Natural killer cell treated with Interleukin-12 subunit alpha and Interleukin-12 subunit beta and Interleukin-15 and Interleukin-18, amount 100 ng/mL, for 72 hours (primary cell): ENCODE measurements at regions not wholly inside any gene's neighbourhood (a gene's known extent, or its start where the extent isn't known, plus 50 kb on each side); places are given as distances from the start of the nearest gene placed in this dataset.

Experiments
- ATAC-seq, 2 donors: fragments of 150-1000 bp; cut with Tn5 transposase in 1 of 2; sonication (Bioruptor Pico), chemical (Tn5 transposase) in 1 of 2; 2 replicates each; pipeline ENCODE4 v1.10.0; 2021
- DNase-seq: peaks from one replicate; pipeline ENCODE4 v3.0.0; 2022; ENCODE audit warnings: low spot score
- H3K27ac Mint-ChIP-seq, 2 donors: 1 replicate in 1 of 2; 2 replicates in 1 of 2; pipeline ENCODE4 v1.8.0; 2022; ENCODE audit warnings: mixed read lengths in 2 of 2, mild to moderate bottlenecking in 1 of 2, moderate library complexity in 1 of 2
- H3K27me3 Mint-ChIP-seq, 2 donors: 1 replicate in 1 of 2; 2 replicates in 1 of 2; pipeline ENCODE4 v1.8.0; 2022; ENCODE audit warnings: mixed read lengths in 2 of 2
- H3K36me3 Mint-ChIP-seq: one replicate; pipeline ENCODE4 v1.8.0; 2022; ENCODE audit warnings: mixed read lengths
- H3K4me1 Mint-ChIP-seq, 2 donors: 1 replicate in 1 of 2; 2 replicates in 1 of 2; pipeline ENCODE4 v1.8.0; 2022; ENCODE audit warnings: low read depth in 2 of 2, mixed read lengths in 2 of 2, mild to moderate bottlenecking in 1 of 2
- H3K4me3 Mint-ChIP-seq: one replicate; pipeline ENCODE4 v1.8.0; 2022; ENCODE audit warnings: mixed read lengths
- H3K9me3 Mint-ChIP-seq: 2 replicates; pipeline ENCODE4 v1.8.0; 2022; ENCODE audit warnings: mixed read lengths

DNA sequence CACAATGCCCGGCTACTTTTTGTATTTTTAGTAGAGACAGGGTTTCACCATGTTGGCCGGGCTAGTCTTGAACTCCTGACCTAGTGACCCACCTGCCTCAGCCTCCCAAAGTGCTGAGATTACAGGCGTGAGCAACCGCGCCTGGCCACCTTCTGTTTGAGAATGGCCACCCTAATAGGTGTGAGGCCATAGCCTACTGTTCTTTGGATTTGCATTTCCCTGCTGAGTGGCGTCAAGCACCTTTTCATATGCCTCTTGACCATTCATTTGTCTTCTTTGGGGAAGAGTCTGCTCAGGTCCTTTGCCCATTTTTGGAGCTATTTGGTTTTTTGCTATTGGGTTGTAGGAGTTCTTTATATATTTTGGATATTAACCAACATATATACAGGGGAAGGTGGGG is 276.7 kb downstream of the PARN start:
- no peak overlapping the region for H3K27ac Mint-ChIP-seq
- peaks cover 6 to 8% of the 10 kb centered on the region in 2 donors for H3K4me1 Mint-ChIP-seq
- no peak overlapping the region for H3K4me3 Mint-ChIP-seq
- ATAC-seq (no peak), DNase-seq (no peak)
- H3K9me3 Mint-ChIP-seq, result no peaks in the 10 kb centered on the region
- H3K36me3 Mint-ChIP-seq, result no peaks in the 10 kb centered on the region
- H3K27me3 Mint-ChIP-seq, result peaks cover 0 to 6% of the 10 kb centered on the region in 2 donors

DNA sequence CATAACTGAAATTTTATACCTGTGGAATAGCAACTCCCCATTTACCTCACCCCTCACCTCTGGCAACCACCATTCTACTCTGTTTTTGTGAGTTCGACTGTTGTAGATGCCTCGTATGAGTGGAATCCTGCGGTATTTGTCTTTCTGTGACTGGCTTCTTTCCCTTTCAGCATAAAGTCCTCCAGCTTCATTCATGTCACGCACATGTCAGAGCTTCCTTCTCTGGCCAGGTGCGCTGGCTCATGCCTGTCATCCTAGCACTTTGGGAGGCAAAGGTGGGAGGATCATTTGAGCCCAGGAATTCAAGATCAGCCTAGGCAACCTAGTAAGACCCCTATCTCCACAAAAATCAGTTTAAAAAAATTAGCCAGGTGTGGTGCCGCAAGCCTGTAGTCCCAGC is 278.4 kb downstream of the PARN start:
- no peak overlapping the region for H3K27ac Mint-ChIP-seq
- no peak for DNase-seq
- H3K36me3 Mint-ChIP-seq, result no peaks in the 10 kb centered on the region
- H3K9me3 Mint-ChIP-seq, result no peaks in the 10 kb centered on the region
- no peak for ATAC-seq
- H3K27me3 Mint-ChIP-seq, result peaks cover 0 to 6% of the 10 kb centered on the region in 2 donors
- H3K4me1 Mint-ChIP-seq, result peaks cover 6 to 8% of the 10 kb centered on the region in 2 donors
- no peak overlapping the region for H3K4me3 Mint-ChIP-seq

DNA sequence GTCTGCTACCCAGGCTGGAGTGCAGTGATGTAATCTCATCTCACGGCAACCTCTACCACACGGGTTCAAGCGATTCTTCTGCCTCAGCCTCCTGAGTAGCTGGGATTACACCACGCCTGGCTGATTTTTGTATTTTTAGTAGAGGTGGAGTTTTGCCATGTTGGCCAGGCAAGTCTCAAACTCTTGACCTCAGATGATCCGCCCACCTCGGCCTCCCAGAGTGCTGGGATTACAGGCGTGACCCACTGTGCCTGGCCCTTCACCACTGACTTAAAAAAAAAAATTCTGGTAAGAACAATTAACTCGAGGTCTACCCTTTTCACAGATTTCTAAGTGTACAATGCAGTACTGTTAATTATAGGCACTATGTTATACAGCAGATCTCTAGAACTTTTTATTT is 279.4 kb downstream of the PARN start:
- no peak overlapping the region for H3K4me3 Mint-ChIP-seq
- no peak overlapping the region for H3K27ac Mint-ChIP-seq
- H3K36me3 Mint-ChIP-seq, result no peaks in the 10 kb centered on the region
- H3K9me3 Mint-ChIP-seq, result no peaks in the 10 kb centered on the region
- ATAC-seq (no peak), DNase-seq (no peak)
- H3K4me1 Mint-ChIP-seq, result peaks cover 6 to 8% of the 10 kb centered on the region in 2 donors
- peaks cover 9 to 10% of the 10 kb centered on the region in 2 donors for H3K27me3 Mint-ChIP-seq

DNA sequence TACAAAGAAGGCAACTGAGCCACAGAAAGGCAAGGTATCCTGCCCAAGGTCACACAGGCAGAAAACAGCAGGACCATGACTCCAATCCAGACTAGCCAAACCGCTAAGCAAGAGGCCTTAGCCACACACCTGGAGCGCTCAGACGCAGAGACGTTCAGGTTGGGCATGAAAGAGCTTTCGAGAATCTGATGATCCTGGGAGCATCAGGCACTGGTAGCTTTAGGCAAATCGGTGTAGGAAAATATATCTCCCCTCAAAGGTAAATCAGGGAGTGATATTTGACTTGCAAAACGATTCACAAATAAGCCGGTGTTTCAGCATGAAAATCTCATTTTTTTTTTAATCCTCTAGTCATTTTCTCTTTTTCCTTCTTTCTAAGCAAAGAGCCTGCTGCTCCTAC is 279.0 kb downstream of the MRTFB start:
- no peak for ATAC-seq
- Mint-ChIP-seq H3K9me3 (no peaks in the 10 kb centered on the region), H3K4me1 (peaks cover 4 to 5% of the 10 kb centered on the region in 2 donors), H3K27me3 (peaks cover 7 to 9% of the 10 kb centered on the region in 2 donors), H3K27ac (no peak overlapping the region), H3K4me3 (no peak overlapping the region), H3K36me3 (no peaks in the 10 kb centered on the region)
- no peak for DNase-seq

DNA sequence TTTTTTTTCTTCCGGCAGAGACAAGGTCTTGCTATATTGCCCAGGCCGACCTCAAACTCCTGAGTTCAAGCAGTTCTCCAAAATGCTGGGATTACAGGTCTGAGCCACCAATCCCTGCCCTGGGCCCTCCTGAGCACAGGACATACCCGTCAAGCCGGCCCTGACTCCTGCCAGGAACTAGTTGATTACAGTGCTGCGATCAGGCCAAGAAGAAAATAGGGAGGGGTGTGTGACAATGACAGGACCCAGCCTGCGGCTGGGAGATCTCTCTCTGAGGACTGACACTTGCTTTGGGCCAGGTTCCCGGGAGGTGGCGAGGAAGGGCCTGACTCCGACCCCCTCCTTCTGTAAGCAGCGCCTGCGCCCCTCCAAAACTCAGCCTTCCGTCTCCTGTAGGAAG is 276.6 kb downstream of the MRTFB start:
- peak in 1 of 2 donors; percentile 21 for ATAC-seq
- Mint-ChIP-seq H3K27me3 (peaks cover 11 to 16% of the 10 kb centered on the region in 2 donors), H3K4me1 (no peaks in the 10 kb centered on the region), H3K36me3 (peaks cover 4% of the 10 kb centered on the region), H3K4me3 (no peak overlapping the region), H3K9me3 (no peaks in the 10 kb centered on the region), H3K27ac (no peak overlapping the region)
- DNase-seq, result no peak

DNA sequence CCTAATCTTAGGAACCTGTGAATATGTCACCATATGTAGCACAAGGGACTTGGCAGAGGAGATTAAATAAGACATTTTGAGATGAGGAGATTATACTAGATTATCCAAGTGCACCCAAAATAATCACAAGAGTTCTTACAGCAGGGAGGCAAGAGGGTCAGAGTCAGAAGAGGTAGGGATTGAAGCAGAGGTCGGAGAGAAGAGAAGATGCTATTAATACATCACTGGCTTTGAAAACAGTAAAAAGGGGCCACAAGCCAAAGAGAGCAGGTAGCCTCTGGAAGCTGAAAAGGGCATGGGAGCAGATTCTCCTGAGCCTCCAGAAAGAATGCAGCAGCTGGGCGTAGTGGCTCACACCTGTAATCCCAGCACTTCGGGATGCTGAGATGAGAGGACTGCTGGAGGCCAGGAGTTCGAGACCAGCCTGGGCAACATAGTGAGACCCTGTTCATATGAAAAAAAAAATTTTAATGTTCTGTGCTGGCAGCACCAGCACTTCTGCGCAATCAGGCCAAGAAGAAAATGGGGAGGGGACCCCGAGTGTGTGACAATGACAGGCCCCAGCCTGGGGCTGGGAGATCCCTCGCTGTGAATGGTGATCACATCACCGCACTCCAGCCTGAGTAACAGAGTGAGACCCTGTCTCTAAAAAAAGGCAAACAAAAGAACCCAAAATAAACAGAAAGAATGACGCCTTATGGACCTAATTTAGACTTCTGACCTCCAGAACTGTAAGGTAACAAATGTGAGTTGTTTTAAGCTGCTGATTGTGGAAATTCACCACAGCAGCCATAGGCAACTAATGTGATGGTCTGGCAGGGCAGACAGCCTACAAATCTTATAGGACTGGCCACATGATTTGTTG is 275.4 kb downstream of the MRTFB start:
- Mint-ChIP-seq H3K27ac (no peak overlapping the region), H3K9me3 (no peaks in the 10 kb centered on the region), H3K4me1 (no peaks in the 10 kb centered on the region), H3K4me3 (no peak overlapping the region), H3K36me3 (peaks cover 5% of the 10 kb centered on the region), H3K27me3 (peaks cover 10 to 18% of the 10 kb centered on the region in 2 donors)
- DNase-seq (no peak), ATAC-seq (no peak)

DNA sequence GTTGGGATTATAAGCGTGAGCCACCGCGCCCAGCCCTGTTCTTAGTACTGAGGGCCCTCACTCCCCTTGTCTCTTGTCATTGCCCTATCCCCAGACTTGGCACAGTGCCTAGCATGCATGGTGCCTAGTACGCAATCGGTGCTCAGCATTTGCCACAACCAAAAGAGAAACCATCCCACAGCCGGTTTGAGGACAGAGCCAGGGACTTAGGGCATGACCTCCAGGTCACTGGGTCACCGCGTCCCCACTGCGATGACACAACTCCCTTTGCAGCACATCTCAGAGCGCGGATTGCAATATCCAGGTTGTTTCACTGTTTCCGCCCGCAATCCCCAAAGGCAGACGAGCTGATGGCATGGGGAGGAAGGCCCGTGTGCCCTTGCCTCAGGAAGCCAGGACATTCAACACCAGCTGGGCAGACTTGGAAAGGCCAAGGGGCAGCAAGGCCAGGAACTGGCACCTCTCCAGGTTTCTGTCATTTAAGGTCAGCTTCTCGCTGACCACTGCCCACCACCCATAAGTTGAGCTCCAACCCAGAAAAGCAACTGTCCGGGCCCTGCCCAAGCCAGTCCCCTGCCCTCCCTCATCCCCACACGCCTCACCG is 274.5 kb downstream of the MRTFB start:
- Mint-ChIP-seq H3K9me3 (no peaks in the 10 kb centered on the region), H3K4me3 (no peak overlapping the region), H3K27me3 (peaks cover 9 to 18% of the 10 kb centered on the region in 2 donors), H3K27ac (no peak overlapping the region), H3K4me1 (no peaks in the 10 kb centered on the region), H3K36me3 (peaks cover 5% of the 10 kb centered on the region)
- DNase-seq (no peak), ATAC-seq (no peak)

DNA sequence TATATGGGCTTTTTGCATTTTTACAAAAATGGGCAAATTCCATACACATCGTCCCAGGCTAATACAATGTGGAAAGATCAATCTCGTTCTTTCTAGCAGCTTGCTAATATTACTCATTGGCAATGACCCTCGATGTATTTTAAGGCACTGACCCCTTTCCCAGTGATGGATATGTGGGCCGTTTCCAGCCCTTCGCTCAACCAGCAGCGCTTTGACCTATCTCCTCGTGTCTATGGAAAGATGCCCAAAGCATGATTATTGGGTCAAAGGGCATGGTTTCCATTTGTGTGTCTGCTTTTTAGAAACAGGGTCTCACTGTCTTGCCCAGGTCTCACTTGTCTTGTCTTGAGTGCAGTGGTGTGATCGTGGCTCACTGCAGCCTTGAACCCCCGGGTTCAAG is 273.8 kb downstream of the MRTFB start:
- Mint-ChIP-seq H3K27ac (no peak overlapping the region), H3K9me3 (no peaks in the 10 kb centered on the region), H3K4me1 (no peaks in the 10 kb centered on the region), H3K4me3 (no peak overlapping the region), H3K27me3 (peaks cover 10 to 21% of the 10 kb centered on the region in 2 donors), H3K36me3 (peaks cover 5% of the 10 kb centered on the region)
- DNase-seq (no peak), ATAC-seq (no peak)

DNA sequence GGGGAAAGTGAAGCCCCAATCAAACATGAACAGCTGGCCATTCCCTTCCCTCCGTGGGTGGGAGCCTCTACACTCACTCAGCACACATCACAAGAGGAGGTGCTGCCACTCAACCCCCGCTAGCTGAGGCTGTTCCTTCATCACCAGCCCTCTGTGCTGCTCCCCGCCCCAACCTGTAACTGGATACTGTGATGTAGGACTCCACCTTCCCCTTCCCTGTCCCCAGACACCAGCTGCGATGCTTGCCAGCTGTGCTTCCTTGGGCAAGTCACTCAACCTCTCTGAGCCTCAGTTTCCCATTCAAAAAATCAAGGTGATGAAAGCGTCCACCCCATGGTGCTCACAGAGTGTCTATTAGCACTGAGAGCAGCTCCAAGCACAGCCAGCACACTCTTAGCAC is 273.2 kb downstream of the MRTFB start:
- no peak overlapping the region for H3K4me3 Mint-ChIP-seq
- no peak for ATAC-seq
- H3K9me3 Mint-ChIP-seq, result no peaks in the 10 kb centered on the region
- H3K36me3 Mint-ChIP-seq, result peaks cover 5% of the 10 kb centered on the region
- H3K27ac Mint-ChIP-seq, result no peak overlapping the region
- peaks cover 14 to 26% of the 10 kb centered on the region in 2 donors for H3K27me3 Mint-ChIP-seq
- no peak for DNase-seq
- H3K4me1 Mint-ChIP-seq, result no peaks in the 10 kb centered on the region

DNA sequence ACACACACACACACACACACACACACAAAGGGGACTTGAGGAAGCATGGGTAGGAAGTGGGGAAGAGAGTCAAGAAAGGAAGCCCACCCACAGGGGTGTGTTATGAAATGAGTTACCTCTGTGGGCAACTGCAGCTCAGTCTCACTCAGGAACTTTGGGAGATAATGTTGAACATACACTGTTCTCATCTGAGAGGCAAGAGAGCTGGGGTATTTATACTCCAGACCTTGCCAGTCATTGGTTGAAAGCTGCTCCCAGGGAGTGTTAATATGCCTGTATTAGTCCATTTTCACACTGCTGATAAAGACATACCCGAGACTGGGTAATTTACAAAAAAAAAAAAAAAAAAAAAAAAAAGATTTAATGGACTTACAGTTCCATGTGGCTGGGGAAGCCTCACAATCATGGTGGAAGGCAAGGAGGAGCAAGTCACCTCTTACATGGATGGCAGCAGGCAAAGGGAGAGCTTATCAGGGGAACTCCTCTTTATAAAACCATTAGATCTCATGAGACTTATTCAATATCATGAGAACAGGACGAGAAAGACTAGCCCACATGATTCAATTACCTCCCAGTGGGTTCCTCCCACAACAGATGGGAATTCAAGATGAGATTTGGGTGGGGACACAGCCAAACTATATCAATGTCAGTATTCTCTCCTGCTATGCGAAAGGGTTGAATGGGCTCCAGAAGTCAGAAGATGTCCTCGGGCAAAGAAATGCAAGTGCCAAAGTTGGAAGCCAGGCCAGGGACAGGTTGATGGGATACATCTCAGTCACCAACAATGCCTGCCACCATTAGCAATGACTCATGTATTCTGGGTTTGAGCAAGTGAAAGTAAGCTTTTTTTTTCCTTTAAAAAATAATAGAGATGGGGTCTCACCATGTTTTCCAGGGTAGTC is 270.5 kb downstream of the MRTFB start:
- peaks cover 5% of the 10 kb centered on the region for H3K36me3 Mint-ChIP-seq
- no peak overlapping the region for H3K27ac Mint-ChIP-seq
- no peak for ATAC-seq
- no peaks in the 10 kb centered on the region for H3K4me1 Mint-ChIP-seq
- peaks cover 21 to 37% of the 10 kb centered on the region in 2 donors for H3K27me3 Mint-ChIP-seq
- no peak overlapping the region for H3K4me3 Mint-ChIP-seq
- no peak for DNase-seq
- H3K9me3 Mint-ChIP-seq, result no peaks in the 10 kb centered on the region

DNA sequence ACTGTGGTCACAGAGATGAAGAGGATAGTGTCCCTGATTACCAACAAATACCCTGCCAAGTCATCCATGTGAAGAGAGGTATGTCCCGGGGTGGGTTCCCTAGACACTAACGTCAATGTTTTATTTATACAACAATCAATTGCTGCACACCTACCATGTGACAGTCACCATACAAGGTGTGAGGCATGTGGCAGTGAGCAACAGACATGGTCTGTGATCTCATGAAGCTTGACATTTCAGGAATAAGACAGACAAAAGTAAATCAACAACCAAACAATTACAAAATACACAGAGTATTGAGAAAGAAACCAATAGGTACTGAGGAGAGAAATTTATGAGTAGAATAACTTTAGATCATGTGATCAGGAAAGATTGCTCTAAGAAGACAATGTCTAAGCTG is 268.6 kb downstream of the MRTFB start:
- DNase-seq (no peak), ATAC-seq (no peak)
- Mint-ChIP-seq H3K27ac (no peak overlapping the region), H3K9me3 (no peaks in the 10 kb centered on the region), H3K27me3 (peaks cover 20 to 29% of the 10 kb centered on the region in 2 donors), H3K4me1 (no peaks in the 10 kb centered on the region), H3K4me3 (no peak overlapping the region), H3K36me3 (peaks cover 5% of the 10 kb centered on the region)

DNA sequence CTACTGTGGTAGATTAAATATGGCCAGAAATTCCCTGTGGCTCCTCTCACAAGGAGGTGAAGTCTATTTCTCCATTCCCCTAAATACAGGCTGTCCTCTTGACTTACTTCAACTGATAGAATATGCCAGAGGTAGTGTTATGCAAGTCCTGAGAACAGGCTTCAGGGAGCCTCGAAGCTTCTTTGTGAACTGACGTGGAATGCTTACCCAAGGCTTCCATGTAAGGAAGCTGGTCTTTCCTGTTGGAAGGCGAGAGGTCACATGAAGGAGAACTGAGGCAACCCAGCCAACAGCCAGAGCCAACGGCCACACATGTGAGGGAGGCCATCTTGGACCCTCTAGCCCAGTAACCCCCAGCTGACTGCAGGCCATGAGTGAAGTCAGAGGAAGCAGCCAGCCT is 267.9 kb downstream of the MRTFB start:
- H3K27ac Mint-ChIP-seq, result no peak overlapping the region
- peaks cover 5% of the 10 kb centered on the region for H3K36me3 Mint-ChIP-seq
- ATAC-seq (no peak), DNase-seq (no peak)
- H3K4me1 Mint-ChIP-seq, result no peaks in the 10 kb centered on the region
- no peak overlapping the region for H3K4me3 Mint-ChIP-seq
- peaks cover 18 to 29% of the 10 kb centered on the region in 2 donors for H3K27me3 Mint-ChIP-seq
- H3K9me3 Mint-ChIP-seq, result no peaks in the 10 kb centered on the region

DNA sequence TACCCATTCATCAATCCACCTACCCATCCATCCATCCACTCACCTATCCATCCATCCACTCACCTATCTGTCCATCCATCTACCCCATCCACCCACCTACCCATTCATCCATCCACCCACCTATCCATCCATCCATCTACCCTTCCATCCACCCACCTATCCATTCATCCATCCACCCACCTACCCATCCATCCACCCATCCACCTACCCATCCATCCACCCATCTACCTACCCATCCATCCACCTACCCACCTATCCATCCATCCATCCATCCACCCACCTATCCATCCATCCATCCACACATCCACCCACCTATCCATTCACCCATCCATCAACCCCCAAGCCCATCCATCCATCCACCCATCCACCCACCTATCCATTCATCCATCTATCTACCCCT is 267.1 kb downstream of the MRTFB start:
- Mint-ChIP-seq H3K27ac (no peak overlapping the region), H3K4me3 (no peak overlapping the region), H3K27me3 (peaks cover 20 to 27% of the 10 kb centered on the region in 2 donors), H3K36me3 (peaks cover 5% of the 10 kb centered on the region), H3K9me3 (no peaks in the 10 kb centered on the region), H3K4me1 (no peaks in the 10 kb centered on the region)
- DNase-seq, result no peak
- no peak for ATAC-seq
